HEK293 (cell line): ENCODE measurements at regions not wholly inside any gene's neighbourhood (a gene's known extent, or its start where the extent isn't known, plus 50 kb on each side); places are given as distances from the start of the nearest gene placed in this dataset.
A peak's percentile ranks its signal among the peaks of the same experiment; 100 is the strongest.

Experiments used
- CTCF ChIA-PET: fragments of 350-600 bp; formaldehyde crosslinking; extraction: SDS; loops from one replicate; lab custom pipeline; 2021; ENCODE audit warnings: antibody characterized with exemption; lab: Yijun Ruan, JAX
- POLR2A ChIA-PET: fragments of 300-600 bp; formaldehyde crosslinking; extraction: SDS; loops from one replicate; lab custom pipeline; 2020; ENCODE audit warnings: antibody characterized with exemption, inconsistent platforms; lab: Yijun Ruan, JAX
- H3K27ac ChIP-seq: fragments of 200-500 bp; sonication (Bioruptor generic); 2 replicates; pipeline ENCODE4 v1.5.1; 2014; ENCODE audit warnings: low read depth, low read length, control low read depth, inconsistent platforms; ENCODE audit errors: extremely low read depth
- H3K36me3 ChIP-seq, 2 experiments: fragments of 200-500 bp in 1 of 2; sonication (Bioruptor generic) in 1 of 2; 1 replicate in 1 of 2; 2 replicates in 1 of 2; pipeline ENCODE4 v1.5.1; 2014 to 2017; ENCODE audit warnings: inconsistent platforms in 2 of 2, low read length in 2 of 2; ENCODE audit not compliant: control insufficient read depth in 2 of 2, insufficient read depth in 1 of 2
- H3K4me1 ChIP-seq: fragments of 200-500 bp; sonication (Bioruptor generic); 2 replicates; pipeline ENCODE4 v1.5.1; 2014; ENCODE audit warnings: mild to moderate bottlenecking, low read length, inconsistent platforms; ENCODE audit not compliant: control insufficient read depth, insufficient read depth
- H3K4me3 ChIP-seq: 2 replicates; pipeline ENCODE4 v1.5.1; 2011; ENCODE audit warnings: low read depth, mild to moderate bottlenecking, control low read depth, low read length, moderate library complexity
- H3K9me3 ChIP-seq: fragments of 200-500 bp; sonication (Bioruptor generic); 2 replicates; pipeline ENCODE4 v1.5.1; 2014; ENCODE audit warnings: low read depth, low read length, inconsistent platforms; ENCODE audit not compliant: control insufficient read depth, insufficient read depth
- KLF7 ChIP-seq: fragments of 450-650 bp; formaldehyde crosslinking; IDR thresholded peaks from 2 replicates; pipeline ENCODE4 v1.5.1; 2016; ENCODE audit warnings: missing biosample characterization, missing genetic modification characterization, borderline replicate concordance
- ZFHX2 ChIP-seq: fragments of 450-650 bp; formaldehyde crosslinking; conservative IDR thresholded peaks from 2 replicates; pipeline ENCODE4 v1.5.1; 2016; ENCODE audit warnings: missing biosample characterization, missing genetic modification characterization
- ZNF121 ChIP-seq: fragments of 450-650 bp; formaldehyde crosslinking; IDR thresholded peaks from 2 replicates; pipeline ENCODE4 v1.5.1; 2016; ENCODE audit warnings: missing biosample characterization, missing genetic modification characterization
- ZNF140 ChIP-seq: fragments of 450-650 bp; formaldehyde crosslinking; IDR thresholded peaks from 2 replicates; pipeline ENCODE4 v1.5.1; 2016; ENCODE audit warnings: missing biosample characterization, missing genetic modification characterization
- ZNF146 ChIP-seq: fragments of 450-650 bp; formaldehyde crosslinking; IDR thresholded peaks from 2 replicates; pipeline ENCODE4 v1.5.1; 2016; ENCODE audit warnings: missing biosample characterization, missing genetic modification characterization
- ZNF366 ChIP-seq: fragments of 450-650 bp; formaldehyde crosslinking; conservative IDR thresholded peaks from 2 replicates; pipeline ENCODE4 v1.5.1; 2016; ENCODE audit warnings: missing biosample characterization, missing genetic modification characterization
- ZNF473 ChIP-seq: fragments of 450-650 bp; formaldehyde crosslinking; IDR thresholded peaks from 2 replicates; pipeline ENCODE4 v1.5.1; 2017; ENCODE audit warnings: missing biosample characterization, missing genetic modification characterization
- ZNF610 ChIP-seq: fragments of 450-650 bp; formaldehyde crosslinking; IDR thresholded peaks from 2 replicates; pipeline ENCODE4 v1.5.1; 2016; ENCODE audit warnings: missing biosample characterization, missing genetic modification characterization, borderline replicate concordance
- ZNF664 ChIP-seq: fragments of 450-650 bp; formaldehyde crosslinking; IDR thresholded peaks from 2 replicates; pipeline ENCODE4 v1.5.1; 2016; ENCODE audit warnings: missing biosample characterization, missing genetic modification characterization
- ZNF830 ChIP-seq: fragments of 450-650 bp; IDR thresholded peaks from 2 replicates; pipeline ENCODE4 v1.5.0; 2018; ENCODE audit warnings: missing biosample characterization, missing genetic modification characterization, low read depth, mild to moderate bottlenecking, moderate library complexity
- ZNF843 ChIP-seq: fragments of 450-650 bp; formaldehyde crosslinking; IDR thresholded peaks from 2 replicates; pipeline ENCODE4 v1.5.1; 2016; ENCODE audit warnings: missing biosample characterization, missing genetic modification characterization
- ZSCAN30 ChIP-seq: fragments of 450-650 bp; IDR thresholded peaks from 2 replicates; pipeline ENCODE4 v1.5.1; 2018; ENCODE audit warnings: missing biosample characterization, mild to moderate bottlenecking, missing genetic modification characterization, moderate library complexity
- TF ChIP-seq, protein P1 (sequence below): fragments of 450-650 bp; formaldehyde crosslinking; conservative IDR thresholded peaks from 2 replicates; pipeline ENCODE4 v1.5.1; 2016; ENCODE audit warnings: low read depth, missing biosample characterization, missing genetic modification characterization
- TF ChIP-seq, protein P2 (sequence below): fragments of 450-650 bp; formaldehyde crosslinking; IDR thresholded peaks from 2 replicates; pipeline ENCODE4 v1.5.1; 2016; ENCODE audit warnings: missing biosample characterization, missing genetic modification characterization, low read depth
- TF ChIP-seq, protein P3 (sequence below): fragments of 450-650 bp; formaldehyde crosslinking; IDR thresholded peaks from 2 replicates; pipeline ENCODE4 v1.5.1; 2017; ENCODE audit warnings: missing biosample characterization, missing genetic modification characterization

DNA sequence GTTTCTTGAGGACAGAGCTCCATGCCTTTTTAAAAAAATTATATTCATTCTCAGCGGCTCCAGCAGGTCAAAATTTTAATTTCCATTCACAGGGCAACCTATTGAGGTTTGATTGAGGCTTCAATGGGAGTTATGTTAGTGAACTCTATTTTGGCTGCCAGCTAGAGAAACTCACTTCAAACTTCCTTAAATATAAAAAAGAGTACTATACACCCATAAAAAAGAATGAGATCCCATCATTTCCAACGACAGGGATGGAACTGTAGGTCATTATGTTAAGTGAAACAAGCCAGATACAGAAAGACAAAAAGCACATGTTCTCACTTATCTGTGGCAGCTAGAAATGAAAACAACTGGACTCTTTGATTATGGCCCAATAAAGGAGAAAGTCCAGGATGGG is 176.8 kb upstream of the IL12B start:
- H3K4me3 ChIP-seq, result no peak overlapping the region
- no peaks in the 10 kb centered on the region; the same call in 1 of the 2 replicates for H3K9me3 ChIP-seq
- H3K36me3 ChIP-seq, result no peaks in the 10 kb centered on the region
- no peak for TF ChIP-seq ZNF843 (tag by site-specific recombination)
- peak; percentile 70 for TF ChIP-seq ZNF146 (tag by site-specific recombination)
- ChIA-PET POLR2A (no interaction called here), CTCF (interaction anchor here (0.6 to 2.3 kb wide), 5 partner anchors 9 to 480 kb away, joined by 3 to 7 read pairs (median 3); no protein-coding TSS in a partner anchor)
- peaks cover 14% of the 10 kb centered on the region for H3K4me1 ChIP-seq
- H3K27ac ChIP-seq, result no peak overlapping the region

DNA sequence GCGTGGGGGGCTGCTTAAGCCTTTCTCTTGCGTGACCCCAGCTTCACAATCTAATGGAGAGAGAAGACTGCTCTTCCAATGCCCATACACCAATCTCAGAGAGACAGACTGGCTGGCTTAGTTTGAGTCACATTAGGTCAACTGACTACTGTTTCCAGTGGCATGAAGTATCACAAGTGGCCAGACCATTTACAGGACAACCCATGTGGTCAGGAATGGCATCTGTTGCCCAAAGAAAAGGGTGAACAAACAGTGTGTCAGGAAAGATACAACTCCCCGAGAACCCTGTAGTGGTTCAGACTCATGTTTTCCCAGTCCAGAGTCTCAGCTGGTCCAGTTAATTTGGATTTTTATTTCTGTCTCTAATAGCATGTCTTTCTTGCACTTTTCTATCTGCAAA is 177.4 kb upstream of the IL12B start:
- no peak overlapping the region for H3K4me3 ChIP-seq
- POLR2A ChIA-PET, result no interaction called here
- TF ChIP-seq ZSCAN30 (tag by site-specific recombination) (no peak), ZNF121 (no peak)
- TF ChIP-seq, protein P1, sequence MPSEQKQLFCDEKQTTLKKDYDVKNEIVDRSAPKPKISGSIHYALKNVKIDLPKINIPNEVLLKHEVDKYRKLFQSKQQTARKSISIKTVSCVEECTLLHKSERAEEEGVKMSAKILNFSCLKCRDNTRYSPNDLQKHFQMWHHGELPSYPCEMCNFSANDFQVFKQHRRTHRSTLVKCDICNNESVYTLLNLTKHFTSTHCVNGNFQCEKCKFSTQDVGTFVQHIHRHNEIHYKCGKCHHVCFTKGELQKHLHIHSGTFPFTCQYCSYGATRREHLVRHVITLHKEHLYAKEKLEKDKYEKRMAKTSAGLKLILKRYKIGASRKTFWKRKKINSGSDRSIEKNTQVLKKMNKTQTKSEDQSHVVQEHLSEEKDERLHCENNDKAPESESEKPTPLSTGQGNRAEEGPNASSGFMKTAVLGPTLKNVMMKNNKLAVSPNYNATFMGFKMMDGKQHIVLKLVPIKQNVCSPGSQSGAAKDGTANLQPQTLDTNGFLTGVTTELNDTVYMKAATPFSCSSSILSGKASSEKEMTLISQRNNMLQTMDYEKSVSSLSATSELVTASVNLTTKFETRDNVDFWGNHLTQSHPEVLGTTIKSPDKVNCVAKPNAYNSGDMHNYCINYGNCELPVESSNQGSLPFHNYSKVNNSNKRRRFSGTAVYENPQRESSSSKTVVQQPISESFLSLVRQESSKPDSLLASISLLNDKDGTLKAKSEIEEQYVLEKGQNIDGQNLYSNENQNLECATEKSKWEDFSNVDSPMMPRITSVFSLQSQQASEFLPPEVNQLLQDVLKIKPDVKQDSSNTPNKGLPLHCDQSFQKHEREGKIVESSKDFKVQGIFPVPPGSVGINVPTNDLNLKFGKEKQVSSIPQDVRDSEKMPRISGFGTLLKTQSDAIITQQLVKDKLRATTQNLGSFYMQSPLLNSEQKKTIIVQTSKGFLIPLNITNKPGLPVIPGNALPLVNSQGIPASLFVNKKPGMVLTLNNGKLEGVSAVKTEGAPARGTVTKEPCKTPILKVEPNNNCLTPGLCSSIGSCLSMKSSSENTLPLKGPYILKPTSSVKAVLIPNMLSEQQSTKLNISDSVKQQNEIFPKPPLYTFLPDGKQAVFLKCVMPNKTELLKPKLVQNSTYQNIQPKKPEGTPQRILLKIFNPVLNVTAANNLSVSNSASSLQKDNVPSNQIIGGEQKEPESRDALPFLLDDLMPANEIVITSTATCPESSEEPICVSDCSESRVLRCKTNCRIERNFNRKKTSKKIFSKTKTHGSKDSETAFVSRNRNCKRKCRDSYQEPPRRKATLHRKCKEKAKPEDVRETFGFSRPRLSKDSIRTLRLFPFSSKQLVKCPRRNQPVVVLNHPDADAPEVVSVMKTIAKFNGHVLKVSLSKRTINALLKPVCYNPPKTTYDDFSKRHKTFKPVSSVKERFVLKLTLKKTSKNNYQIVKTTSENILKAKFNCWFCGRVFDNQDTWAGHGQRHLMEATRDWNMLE (tag by site-specific recombination), result no peak
- TF ChIP-seq, all 188 proteins: peak for 0
- CTCF ChIA-PET, result interaction anchor here (2.3 kb wide), 1 partner anchor 479 kb away, joined by 7 read pairs; no protein-coding TSS in a partner anchor
- H3K36me3 ChIP-seq, result no peaks in the 10 kb centered on the region
- no peaks in the 10 kb centered on the region; the same call in 1 of the 2 replicates for H3K9me3 ChIP-seq
- H3K27ac ChIP-seq, result no peak overlapping the region
- H3K4me1 ChIP-seq, result peaks cover 14% of the 10 kb centered on the region

DNA sequence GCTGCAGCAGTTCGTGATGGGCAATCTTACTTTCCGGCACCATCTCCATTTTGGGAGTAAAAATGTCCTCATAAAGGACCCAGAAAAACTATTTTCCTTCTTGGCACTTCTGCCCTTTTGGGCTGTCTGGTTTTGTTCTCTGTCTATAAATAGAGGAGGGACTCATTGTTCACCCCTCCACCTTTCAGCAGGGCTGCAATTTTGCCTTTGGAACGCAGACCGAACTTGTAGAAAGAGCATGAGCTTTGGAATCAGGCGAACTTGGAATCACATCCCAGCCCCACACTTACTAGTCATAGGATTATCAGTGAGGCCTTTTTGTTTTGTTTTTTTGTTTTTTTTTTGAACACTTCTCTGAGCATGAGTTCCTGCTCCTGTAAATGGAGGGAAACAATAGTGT is 178.1 kb upstream of the IL12B start:
- ChIA-PET CTCF (no interaction called here), POLR2A (no interaction called here)
- TF ChIP-seq, protein P2, sequence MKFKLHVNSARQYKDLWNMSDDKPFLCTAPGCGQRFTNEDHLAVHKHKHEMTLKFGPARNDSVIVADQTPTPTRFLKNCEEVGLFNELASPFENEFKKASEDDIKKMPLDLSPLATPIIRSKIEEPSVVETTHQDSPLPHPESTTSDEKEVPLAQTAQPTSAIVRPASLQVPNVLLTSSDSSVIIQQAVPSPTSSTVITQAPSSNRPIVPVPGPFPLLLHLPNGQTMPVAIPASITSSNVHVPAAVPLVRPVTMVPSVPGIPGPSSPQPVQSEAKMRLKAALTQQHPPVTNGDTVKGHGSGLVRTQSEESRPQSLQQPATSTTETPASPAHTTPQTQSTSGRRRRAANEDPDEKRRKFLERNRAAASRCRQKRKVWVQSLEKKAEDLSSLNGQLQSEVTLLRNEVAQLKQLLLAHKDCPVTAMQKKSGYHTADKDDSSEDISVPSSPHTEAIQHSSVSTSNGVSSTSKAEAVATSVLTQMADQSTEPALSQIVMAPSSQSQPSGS (tag by site-specific recombination), result no peak
- TF ChIP-seq KLF7, result no peak
- TF ChIP-seq, protein P3, sequence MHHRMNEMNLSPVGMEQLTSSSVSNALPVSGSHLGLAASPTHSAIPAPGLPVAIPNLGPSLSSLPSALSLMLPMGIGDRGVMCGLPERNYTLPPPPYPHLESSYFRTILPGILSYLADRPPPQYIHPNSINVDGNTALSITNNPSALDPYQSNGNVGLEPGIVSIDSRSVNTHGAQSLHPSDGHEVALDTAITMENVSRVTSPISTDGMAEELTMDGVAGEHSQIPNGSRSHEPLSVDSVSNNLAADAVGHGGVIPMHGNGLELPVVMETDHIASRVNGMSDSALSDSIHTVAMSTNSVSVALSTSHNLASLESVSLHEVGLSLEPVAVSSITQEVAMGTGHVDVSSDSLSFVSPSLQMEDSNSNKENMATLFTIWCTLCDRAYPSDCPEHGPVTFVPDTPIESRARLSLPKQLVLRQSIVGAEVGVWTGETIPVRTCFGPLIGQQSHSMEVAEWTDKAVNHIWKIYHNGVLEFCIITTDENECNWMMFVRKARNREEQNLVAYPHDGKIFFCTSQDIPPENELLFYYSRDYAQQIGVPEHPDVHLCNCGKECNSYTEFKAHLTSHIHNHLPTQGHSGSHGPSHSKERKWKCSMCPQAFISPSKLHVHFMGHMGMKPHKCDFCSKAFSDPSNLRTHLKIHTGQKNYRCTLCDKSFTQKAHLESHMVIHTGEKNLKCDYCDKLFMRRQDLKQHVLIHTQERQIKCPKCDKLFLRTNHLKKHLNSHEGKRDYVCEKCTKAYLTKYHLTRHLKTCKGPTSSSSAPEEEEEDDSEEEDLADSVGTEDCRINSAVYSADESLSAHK (tag by site-specific recombination), result no peak
- no peak for TF ChIP-seq ZNF664
- no peak for TF ChIP-seq ZNF366 (tag by site-specific recombination)
- TF ChIP-seq ZNF473 (tag by site-specific recombination), result no peak
- no peak for TF ChIP-seq ZNF610 (tag by site-specific recombination)
- no peak for TF ChIP-seq ZNF140 (tag by site-specific recombination)
- TF ChIP-seq ZFHX2 (tag by site-specific recombination), result no peak
- TF ChIP-seq ZNF830, result no peak
- no peaks in the 10 kb centered on the region; the same call in 1 of the 2 replicates for H3K9me3 ChIP-seq
- H3K4me1 ChIP-seq, result peaks cover 14% of the 10 kb centered on the region
- H3K36me3 ChIP-seq, result no peaks in the 10 kb centered on the region
- no peak overlapping the region for H3K27ac ChIP-seq
- no peak overlapping the region for H3K4me3 ChIP-seq
